GM18505 (cell line): ENCODE measurements at regions not wholly inside any gene's neighbourhood (a gene's known extent, or its start where the extent isn't known, plus 50 kb on each side); places are given as distances from the start of the nearest gene placed in this dataset.

Experiments used
- ATAC-seq: cut with Tn5 transposase; IDR thresholded peaks from one replicate; pipeline ENCODE4 v1.9.1; 2021; ENCODE audit not compliant: unreplicated experiment
- POLR2A ChIP-seq: IDR thresholded peaks from 4 replicates; pipeline ENCODE4 v1.6.1; 2011; ENCODE audit warnings: borderline replicate concordance; ENCODE audit not compliant: insufficient read depth, insufficient read length; ENCODE audit errors: extremely low read depth

DNA sequence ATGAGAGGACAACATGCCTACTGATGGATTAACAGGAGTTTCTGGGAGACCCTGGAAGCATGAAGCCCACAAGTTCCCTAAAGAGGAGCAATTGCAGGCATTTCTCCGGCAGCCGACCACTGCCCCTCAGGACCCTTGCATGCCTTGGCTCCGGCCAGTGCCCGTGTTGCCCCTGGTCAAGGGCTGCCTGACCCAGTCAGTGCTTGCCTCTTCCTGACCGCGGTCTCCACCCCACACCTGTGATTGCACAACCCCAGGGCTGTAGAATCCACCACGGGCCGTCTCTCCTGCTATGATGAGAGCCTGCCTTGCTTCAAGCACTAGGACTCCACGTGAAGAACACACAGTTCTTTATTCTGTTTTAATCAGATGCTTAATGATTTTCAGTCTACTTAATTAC, 127.5 kb downstream of the GLI2 start:
- TF ChIP-seq POLR2A, result no peak
- no peak for ATAC-seq

DNA sequence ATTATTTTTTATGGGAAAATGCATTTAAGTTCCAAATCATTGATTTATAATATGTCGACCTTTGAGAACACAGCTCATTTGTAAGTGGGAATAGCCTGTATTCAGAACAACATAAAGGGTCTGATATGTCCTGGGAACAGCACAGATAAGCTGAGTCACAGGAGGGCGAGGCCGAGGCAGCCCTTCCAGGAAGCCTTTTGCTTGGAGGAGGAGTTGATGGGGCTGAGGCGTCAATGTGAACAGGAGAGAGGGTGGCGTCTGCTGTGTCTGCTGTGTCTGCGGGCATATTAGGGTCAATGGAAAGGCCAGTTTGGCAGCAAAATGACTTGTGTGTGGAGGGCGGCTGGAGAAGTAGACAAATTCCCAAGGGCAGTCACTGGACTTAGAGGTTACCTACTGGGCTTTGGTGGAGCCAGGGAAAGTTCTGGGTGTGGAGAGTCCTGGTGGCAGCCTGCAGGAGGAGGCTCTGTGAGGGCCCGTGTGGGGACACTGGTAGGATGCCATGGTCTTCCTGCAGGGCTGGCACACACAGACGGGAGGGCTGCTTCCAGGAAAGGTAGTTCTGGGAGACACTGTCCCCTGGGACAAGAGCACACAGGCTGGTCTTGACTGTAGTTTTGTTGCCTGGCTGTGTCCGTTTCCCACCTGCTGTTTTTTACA, 128.1 kb downstream of the GLI2 start:
- TF ChIP-seq POLR2A, result no peak
- no peak for ATAC-seq

DNA sequence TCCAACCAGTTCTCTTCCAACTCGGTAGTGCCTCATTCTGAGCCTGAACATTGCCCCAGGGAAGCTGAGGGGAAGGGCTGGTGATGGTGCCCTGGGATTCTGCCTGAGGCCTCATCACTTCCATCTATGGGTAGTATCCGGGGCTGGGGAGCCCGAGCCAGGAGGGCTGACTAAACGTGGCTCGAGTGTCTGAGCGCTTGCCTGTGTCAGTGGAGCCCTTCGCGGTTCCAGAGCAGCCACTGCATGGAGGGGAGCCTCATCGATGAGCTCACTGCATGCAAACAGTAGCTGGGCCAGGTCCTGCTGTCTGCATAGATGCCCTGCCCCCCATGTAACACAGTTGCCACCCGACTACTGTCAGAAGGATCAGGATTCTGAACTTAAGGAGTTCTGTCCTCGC, 129.3 kb downstream of the GLI2 start:
- no peak for TF ChIP-seq POLR2A
- ATAC-seq, result no peak

DNA sequence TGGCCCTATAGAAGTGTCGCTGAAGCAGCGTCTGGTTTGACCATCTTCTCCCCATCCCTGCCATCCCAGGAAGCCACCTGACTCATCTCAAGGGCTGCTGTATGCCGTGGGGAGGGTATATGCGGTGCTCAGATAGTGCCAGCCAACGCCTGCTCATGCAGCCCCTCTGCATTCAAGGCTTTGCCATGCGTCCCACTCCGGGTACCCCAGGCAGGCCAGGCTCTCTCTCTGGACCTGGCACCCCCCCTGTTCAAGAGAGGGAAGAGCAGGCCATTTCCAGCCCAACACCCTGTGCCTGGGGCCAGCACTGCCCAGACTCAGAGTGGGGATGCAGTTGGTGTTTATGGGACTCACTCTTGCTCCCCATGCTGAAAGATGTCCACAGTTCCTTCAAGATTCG, 130.0 kb downstream of the GLI2 start:
- ATAC-seq, result no peak

DNA sequence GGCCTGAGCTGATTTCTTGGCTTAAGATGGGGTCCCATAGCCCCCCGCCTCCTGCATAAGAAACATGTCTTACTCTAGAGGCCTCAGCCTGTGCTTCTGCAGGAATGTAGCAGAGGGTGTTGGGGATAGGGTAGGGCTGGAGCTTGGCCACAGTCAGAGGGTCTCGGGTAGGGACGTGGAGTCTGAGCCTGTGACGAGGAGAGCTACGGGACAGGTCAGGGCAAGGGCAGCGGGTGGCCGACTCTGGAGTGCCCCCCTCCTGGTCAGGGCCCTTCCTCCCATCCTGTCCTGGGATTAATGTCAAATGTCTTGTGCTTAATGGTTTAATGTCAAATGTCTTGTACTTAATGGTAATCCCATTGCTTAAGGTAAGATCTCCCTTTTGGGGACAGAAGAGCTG, 130.4 kb downstream of the GLI2 start:
- TF ChIP-seq POLR2A, result no peak
- ATAC-seq, result no peak

More for the DNA sequence above, 130.0 kb downstream of the GLI2 start:
- TF ChIP-seq POLR2A, result no peak

DNA sequence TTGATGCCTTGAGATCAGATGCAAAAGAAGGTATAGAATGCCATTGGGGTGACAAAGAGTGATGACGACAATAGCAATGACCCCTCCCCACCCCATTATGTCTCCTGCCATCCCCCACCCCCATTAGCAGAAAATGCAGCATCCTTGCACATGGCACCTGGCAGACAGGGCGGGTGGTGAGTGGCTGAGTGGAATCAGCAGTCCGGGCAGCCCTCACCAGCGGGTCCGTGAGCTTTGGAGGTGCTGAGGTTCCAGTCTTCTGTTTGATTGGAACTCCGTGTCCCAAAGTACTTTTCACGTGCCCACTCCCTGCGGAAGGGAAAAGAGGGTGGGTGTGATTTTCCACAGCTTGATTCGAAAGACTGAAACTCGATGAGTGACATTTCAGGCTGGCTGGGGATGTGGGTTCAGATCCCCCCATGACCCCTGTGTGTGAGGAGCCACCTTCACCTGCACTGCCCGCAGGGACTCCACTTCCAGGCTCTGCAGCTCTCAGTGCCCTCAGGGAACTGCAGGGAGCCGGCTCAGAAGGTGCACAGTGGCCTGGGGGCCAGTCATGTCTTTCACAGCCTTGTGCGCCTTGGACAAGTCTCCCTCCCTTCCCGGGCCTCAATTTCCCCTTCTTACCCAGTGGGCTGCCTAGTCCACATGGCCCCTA, 130.9 kb downstream of the GLI2 start:
- TF ChIP-seq POLR2A, result no peak
- ATAC-seq, result no peak

DNA sequence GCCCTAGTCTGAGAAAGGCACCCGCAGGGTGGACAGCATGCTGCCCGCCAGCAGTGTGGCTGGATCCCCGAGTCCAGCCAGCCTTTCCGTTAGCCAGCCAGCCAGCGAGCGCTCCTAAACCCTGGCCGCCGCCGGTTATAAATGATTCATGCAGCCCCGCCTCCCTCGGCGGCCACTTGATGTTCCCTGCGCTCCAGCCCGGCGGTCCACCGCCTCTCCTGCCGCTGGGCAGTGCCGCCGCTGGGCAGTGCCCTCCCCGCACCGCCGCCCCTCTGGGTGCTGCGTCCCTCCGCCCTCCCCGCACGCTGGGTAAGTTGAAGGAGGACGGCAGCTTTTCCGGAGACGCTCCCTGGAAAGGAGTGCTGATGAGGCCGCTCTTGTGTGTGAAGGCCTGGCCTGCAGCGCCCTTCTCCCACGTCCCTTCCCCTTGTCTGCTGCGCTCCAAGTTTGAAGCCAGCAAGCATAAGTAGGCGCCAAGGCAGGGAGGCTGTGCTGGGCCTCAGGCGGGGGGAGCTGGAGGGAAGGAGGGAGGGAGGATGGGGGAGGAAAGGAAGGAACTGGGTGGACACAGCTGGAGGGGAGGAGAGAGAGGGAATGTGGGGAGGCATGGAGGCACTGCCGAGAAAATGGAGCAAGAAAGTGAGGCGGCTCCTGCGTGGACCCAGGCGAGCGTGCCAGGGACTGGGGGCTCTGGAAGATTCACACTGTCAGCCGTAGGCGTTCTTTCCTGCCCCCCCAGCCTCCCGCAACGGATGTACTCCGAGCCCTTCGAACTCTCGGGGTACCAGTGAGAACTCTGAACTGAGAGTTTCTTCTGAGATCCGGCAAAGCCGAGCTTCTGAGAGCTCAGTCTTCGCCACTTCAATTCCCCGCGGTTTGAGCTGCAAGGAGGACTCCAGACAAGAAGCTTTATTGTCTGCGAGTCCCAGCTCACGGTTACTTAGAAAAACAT, 131.9 kb downstream of the GLI2 start:
- TF ChIP-seq POLR2A, result no peak
- no peak for ATAC-seq

DNA sequence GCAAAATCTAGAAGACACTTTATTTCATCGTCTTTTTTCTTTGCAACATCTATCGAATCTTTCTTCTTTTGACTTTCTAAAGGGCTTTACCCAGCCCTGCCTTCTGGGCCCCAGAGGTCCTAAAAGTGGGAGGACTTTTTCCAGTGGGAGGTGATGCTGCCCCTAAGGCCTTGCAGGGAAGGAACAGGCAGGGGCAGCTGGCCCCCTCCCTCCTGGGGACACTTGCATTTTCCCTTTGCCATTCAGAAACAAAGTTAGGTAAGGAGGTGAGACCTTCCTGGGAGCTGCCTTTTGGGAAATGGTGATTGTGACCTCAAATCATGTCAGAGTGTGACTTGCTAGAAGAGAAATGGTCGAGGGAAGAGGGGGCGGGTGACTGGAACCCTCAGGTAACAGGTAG, 132.7 kb downstream of the GLI2 start:
- TF ChIP-seq POLR2A, result no peak
- no peak for ATAC-seq

DNA sequence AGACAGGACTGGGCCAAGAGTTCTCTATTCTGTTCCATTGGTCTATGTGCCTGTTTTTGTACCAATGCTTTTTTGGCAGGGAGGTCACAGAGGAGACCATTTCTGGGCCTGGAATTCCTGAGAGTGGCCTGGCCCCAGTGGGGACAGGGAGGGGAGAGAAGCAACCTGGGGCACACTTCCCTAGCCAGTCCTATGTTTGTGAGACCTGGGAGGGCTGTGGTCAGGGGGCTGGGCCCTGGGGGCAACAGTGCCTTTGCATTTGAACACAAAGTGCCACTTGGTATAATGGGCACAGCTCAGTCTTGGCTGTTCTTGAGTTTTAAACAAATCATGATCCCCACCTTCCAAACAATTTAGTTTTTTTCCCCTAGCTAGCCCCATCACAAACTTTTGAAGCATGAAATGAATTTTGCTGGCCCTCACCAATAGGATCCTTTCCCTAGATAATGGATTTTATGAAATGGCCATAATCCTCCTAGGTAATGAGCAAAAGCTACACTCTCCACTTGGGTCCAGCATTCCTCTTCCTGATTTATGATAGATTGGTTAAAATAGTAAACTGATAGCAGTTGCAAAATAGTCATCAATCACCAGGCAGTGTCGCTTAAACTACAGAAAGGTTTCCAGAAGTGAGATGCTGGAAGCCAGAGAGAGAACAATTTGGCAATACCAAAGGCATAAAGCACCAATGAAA, 133.5 kb downstream of the GLI2 start:
- ATAC-seq, result no peak
- TF ChIP-seq POLR2A, result no peak

DNA sequence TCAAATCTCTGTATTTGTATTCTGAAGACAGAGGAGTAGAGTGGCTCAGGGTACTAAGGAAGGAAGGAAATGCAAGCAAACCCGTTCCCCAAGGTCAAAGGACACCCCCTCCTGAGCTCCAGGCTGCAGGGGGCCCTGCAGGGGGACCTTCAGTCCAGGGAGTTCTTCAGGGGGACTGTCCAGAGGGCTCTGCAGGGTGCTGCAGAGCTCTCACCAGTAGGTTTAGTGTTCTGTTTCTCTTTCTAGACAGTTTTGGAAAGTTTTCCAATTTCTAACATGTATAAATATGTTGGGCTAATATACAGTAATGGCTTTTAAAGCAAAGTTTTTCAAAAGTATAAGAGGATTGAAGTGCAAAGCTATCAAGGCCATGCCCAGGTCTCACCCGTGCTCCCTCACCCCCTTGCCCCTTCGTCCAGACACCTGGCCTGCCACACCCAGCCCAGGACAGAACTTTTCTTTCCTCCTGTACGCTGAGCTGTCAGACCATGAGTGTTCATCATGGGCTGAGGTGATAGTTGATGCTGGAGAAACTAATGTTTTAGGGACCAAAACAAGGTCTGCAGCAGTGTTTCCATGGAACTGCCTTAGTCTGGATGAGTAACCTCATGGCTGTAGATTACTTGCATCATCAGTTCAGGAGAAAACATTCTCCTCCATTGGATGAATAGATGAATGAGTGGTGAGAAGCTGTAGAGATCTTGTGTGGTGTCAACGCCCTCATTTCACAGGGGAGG, 134.2 kb downstream of the GLI2 start:
- ATAC-seq, result no peak
- TF ChIP-seq POLR2A, result no peak

DNA sequence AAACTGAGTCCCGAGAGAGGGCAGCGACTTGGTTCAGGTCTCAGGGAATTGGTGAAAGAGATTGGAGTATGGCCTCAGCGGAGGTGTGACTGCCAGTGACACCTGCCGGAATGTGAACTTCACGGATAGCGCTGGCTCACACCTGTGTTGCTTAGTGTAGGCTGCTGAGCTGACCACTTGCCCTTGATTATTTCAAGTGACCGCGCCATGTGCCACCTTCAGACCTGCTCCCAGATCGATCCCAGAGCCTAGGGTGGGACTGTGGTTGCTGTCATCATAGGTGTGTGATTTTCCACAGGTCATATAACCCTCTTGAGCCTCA, 134.8 kb downstream of the GLI2 start:
- ATAC-seq, result no peak
- TF ChIP-seq POLR2A, result no peak

DNA sequence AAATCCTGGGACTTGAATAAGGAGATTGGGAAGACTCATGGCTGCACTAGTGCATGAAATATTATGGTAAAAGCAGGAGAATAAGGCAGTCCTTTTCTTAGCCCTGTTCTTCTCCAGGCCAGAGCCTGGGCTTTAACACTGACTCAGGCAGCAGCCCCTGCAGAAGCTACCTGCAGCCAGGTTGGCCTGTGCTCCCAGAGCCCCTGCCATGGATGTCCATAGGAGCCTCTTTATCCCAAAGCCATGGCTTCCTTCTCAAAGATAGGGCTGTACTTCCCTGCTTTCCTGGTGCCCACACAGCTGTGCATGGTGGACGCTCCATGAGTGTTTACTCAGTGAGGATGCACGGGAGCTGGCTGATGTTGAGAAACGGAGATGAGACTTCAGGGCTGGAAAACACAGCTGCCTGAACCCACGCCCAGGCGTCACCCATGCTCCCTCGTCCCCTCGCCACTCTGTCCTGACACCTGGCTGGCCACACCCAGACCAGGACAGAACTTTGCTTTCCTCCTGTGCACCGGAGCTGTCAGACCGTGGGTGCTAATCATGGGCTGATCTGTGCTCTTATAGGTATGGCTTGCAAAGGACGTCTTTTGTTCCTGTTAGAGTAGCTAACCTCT, 135.5 kb downstream of the GLI2 start:
- no peak for TF ChIP-seq POLR2A
- ATAC-seq, result no peak
